ENCODE measurements at regions not wholly inside any gene's neighbourhood (a gene's known extent, or its start where the extent isn't known, plus 50 kb on each side); places are given as distances from the start of the nearest gene placed in this dataset.
"Not testable (repeated sequence)": the region's sequence is repeated elsewhere in the genome, so short reads cannot be mapped to it uniquely, and the experiment has no call there.

DNA sequence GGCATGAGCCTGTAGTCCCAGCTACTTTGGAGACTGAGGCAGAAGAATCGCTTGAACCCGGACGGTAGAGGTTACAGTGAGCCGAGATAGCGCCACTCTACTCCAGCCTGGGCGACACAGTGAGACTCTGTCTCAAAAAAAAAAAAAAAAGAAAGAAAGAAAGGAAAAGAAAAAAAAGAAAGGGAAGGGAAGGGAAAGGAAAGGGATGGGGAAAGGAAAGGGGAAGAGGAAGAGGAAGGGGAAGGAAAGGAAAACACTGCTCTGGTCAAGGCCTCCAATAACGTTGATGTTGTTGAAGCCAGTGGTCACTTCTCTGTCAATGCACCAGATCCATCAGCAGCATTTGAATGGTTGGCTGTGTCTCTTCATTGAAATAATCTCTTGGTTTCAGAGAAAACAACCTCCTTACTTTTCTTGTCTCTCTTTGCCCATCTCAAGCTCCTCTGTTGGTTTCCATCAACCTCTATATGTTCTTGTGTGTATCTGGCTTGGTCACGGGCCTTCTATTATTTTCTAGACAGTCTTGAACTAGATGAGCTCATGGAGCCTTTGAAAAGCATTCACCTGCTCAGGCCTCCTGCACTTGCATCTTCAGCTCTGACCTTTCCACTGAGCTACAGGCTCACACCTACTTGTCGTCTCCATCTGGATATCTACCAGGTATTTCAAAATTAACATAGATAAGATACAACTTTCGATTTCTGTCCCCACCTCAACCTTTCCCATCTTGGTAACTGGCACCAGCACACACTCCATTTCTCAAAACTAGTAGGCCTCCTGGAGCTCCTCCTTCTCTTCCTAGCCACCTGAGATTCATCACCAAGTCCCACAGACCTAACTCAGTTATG, 69.4 kb upstream of the LAPTM4A start:
- TF ChIP-seq, protein P1, sequence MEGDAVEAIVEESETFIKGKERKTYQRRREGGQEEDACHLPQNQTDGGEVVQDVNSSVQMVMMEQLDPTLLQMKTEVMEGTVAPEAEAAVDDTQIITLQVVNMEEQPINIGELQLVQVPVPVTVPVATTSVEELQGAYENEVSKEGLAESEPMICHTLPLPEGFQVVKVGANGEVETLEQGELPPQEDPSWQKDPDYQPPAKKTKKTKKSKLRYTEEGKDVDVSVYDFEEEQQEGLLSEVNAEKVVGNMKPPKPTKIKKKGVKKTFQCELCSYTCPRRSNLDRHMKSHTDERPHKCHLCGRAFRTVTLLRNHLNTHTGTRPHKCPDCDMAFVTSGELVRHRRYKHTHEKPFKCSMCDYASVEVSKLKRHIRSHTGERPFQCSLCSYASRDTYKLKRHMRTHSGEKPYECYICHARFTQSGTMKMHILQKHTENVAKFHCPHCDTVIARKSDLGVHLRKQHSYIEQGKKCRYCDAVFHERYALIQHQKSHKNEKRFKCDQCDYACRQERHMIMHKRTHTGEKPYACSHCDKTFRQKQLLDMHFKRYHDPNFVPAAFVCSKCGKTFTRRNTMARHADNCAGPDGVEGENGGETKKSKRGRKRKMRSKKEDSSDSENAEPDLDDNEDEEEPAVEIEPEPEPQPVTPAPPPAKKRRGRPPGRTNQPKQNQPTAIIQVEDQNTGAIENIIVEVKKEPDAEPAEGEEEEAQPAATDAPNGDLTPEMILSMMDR (IDR thresholded peaks at IDR 0.05; ENCODE audit: low read depth, low read length, missing control alignments): no peak
- DNase-seq (ENCODE audit: extremely low read depth, low read depth): no peak
- no peak overlapping the region for H3K4me3 ChIP-seq (replicated peaks; ENCODE audit: low read depth, low read length)

DNA sequence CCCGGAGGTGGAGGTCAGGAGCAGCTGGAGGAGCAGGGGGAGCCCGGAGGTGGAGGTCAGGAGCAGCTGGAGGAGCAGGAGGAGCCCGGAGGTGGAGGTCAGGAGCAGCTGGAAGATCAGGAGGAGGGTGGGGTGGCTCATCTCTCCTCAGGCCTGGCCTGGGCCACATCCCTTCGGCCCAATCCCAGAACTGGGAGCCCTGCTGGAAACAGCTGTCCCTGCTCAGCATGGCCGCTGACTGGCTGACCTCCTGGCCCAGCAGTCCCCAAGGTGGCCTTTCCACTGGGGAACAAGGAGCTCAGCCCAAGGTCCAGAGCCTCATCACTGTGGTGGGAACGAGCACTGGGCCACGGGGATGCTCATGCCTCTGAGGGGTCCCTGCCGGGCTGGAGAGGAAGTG, 66.6 kb upstream of the LAPTM4A start:
- TF ChIP-seq, protein P1 (IDR thresholded peaks at IDR 0.05; ENCODE audit: low read depth, low read length, missing control alignments): no peak
- no peak overlapping the region for H3K4me3 ChIP-seq (replicated peaks; ENCODE audit: low read depth, low read length)
- no peak for DNase-seq (ENCODE audit: extremely low read depth, low read depth)

DNA sequence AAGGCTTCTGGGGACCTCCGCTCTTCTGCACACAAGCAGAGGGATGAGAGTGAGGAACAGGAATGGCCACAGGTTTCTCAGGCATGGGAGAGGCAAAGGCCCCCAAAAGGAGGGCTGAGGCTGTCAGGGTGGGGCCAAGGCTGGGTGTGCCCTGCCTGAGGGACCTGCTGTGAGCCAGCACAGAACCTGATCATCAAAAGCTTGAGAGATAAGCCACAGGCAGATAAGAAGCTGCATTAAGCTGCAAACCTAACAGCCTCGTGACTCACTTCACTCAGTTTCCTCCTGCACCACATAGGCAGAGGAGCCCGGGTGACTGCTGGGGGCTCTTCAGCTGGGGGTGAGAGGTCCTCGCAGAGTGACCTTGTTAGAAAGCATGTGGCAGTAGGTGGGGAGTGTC, 64.5 kb upstream of the LAPTM4A start:
- DNase-seq (ENCODE audit: extremely low read depth, low read depth): no peak

DNA sequence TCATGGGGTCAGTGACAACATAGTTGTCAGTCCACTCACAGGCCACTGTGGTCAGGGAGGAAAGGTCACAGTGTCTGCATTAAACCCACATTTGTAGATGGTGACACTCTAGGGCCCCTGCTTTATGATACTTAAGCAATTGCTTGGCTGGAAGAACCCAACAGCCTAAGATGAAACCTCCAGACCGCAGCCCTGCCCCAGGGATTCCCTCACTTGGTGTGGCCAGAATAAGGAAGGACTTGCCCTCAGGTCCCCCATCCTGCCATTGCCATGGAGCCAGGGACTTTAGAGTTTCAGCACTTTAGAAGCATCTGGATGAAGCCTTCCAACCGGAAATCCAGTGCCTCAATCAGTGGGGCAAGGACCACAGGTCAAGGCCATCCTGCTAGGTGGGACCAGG, 63.9 kb upstream of the LAPTM4A start:
- no peak for DNase-seq (ENCODE audit: extremely low read depth, low read depth)
- H3K4me3 ChIP-seq (replicated peaks; ENCODE audit: low read depth, low read length): no peak overlapping the region
- TF ChIP-seq, protein P1 (IDR thresholded peaks at IDR 0.05; ENCODE audit: low read depth, low read length, missing control alignments): no peak

More for the DNA sequence above, 64.5 kb upstream of the LAPTM4A start:
- no peak overlapping the region for H3K4me3 ChIP-seq (replicated peaks; ENCODE audit: low read depth, low read length)
- TF ChIP-seq, protein P1 (IDR thresholded peaks at IDR 0.05; ENCODE audit: low read depth, low read length, missing control alignments): no peak

DNA sequence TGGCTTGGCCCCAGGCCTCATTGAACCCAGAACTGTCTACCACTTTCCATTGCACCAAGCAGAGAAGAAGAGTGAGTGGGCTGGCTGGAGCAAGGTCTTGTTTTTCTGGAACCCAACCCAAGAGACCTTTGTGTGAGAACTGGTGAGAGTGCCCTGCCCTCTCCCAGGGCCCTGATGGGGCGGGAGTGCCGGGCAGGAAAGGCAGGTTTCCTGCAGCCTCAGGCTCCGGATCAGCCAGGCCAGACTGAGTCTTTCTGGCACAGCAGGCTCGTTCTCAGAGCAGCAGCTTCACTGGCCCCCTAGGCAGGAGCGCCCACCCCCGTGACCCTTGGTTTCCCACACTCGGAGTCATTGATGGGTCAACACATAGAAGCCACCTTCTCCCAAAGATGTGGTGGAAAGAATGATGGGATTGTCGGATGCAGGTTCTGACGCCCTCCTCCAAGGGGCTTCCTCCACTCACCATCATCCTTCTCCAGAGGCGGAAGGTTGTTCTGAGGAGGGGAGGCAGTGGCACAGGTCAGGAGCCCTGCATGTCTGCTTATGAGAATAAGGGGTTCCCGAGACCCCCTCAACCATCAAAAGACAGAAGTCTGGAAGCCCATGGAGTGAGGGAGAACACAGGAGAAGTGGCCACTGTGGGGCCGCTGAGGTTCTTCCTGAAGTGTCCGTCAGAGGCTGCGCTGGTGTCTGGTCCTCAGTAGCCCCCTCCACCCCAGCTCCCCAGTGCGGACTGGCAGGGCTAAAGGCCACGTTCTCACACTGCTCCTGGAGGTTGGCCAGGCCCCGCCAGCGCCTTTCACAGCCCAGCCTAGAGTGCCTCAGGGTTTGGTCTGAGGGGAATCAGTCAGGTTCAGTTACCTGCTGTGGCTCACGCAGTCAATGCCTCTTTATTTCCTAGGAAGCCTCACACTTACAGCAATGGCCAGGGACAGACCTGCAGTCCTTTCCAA, 62.8 kb upstream of the LAPTM4A start:
- H3K4me3 ChIP-seq (replicated peaks; ENCODE audit: low read depth, low read length): no peak overlapping the region
- DNase-seq (ENCODE audit: extremely low read depth, low read depth): no peak
- TF ChIP-seq, protein P1 (IDR thresholded peaks at IDR 0.05; ENCODE audit: low read depth, low read length, missing control alignments): no peak

DNA sequence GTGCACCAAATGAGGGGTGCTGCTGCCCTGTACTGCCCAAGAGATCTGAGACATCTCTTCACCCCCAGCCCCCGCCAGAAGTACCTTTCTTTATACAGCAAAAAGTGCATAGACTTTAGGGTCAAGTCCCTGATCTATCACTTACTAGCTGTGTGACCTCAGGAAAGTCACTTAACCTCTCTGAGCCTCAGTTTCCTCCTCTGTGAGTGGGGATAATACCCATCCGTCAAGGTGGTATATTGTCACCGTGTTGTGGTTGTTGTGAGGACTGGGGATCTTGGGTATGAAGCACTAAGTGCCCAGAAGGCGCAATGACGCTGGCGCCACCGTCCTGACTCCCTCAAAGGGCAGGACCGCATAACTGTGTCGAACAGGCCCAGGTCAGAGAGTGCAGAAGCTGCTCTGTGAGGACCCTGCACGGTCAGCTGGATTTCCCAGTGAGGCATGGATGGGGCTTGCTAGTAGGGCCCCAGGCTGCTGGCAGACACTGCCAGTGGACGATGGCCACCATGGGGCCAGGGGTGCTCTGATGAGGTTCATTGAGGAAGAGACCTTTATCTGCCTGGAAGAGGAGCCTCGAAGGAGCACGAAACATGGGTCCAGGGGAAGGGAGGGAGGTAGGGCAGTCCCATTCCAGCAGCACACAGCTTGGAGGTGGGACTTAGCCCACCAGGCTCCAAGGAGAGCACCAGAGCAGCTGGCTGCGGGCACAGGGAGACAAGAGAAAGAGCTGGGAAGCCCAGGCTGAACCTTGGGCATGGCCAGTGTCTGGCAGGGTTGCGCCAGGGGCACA, 61.8 kb upstream of the LAPTM4A start:
- TF ChIP-seq, protein P1 (IDR thresholded peaks at IDR 0.05; ENCODE audit: low read depth, low read length, missing control alignments): no peak
- H3K4me3 ChIP-seq (replicated peaks; ENCODE audit: low read depth, low read length): no peak overlapping the region
- no peak for DNase-seq (ENCODE audit: extremely low read depth, low read depth)

DNA sequence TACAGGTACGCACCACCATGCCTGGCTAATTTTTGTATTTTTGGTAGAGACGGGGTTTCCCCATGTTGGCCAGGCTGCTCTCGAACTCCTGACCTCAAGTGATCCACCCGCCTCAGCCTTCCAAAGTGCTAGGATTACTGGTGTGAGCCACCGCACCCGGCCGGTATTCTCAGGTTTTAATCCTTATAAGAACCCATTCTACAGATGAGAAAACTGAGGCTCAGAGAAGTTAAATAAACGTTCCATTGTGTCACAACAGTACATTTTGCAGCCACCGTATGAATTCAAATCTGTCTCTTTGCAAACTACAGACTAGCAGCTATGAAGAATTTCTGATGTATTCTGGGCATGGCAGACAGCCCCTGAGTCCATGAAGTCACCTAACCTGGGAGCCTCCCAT, 60.9 kb upstream of the LAPTM4A start:
- H3K4me3 ChIP-seq (replicated peaks; ENCODE audit: low read depth, low read length); DNase-seq (ENCODE audit: extremely low read depth, low read depth): not testable (repeated sequence)

Data from HFF-Myc (cell line).